ENCODE measurements at regions not wholly inside any gene's neighbourhood (a gene's known extent, or its start where the extent isn't known, plus 50 kb on each side); places are given as distances from the start of the nearest gene placed in this dataset.
"Not testable (repeated sequence)": the region's sequence is repeated elsewhere in the genome, so short reads cannot be mapped to it uniquely, and the experiment has no call there.

DNA sequence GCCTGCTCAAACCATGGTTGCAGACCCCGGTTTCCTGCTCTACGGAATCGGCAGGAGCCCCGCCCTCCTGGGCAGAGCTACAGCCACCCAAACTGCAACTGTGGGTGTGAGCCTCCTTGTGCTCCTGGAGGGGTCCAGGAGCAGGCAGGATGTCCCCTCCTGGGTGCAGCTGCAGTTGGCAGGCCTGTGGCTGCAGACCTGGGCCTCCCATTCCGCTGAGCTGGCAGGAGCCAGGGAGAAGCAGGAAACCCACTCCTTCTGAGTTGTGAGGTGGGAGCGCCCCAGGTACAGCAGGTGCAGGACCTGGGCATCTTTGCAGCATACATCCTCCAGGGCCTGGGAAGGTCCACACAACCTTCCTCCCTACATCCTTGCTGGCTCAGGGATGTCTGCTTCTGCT is 578.7 kb upstream of the USP24 start:
- intact Hi-C loops (cut with micrococcal nuclease): no loop called here

GRCh38 chr1:55792870-55793269 is 577.7 kb upstream of the USP24 start:
- intact Hi-C loops (cut with micrococcal nuclease): no loop called here

DNA sequence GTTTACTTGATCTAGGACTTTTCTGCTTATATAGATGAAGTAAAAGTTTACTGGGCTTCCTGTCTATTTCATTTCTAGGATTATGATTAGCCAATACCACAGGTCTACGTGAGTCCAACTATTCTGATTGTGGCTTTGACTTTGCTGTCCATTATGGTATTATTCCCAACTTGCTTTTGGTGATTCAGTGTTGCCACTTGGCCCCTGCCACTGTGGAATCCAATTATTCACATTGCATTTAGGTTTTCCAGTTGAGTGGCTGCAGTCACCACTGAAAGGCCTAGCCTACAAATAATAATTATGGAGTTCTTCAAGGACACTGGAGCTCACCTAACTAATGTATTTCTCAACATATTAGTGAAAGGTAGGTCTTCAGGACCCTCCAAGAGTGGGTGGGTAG is 574.3 kb upstream of the USP24 start:
- intact Hi-C loops (cut with micrococcal nuclease): no loop called here

- intact Hi-C loops (cut with micrococcal nuclease): no loop called here
Measured at GRCh38 chr1:55786396-55786795, 571.2 kb upstream of the USP24 start.

DNA sequence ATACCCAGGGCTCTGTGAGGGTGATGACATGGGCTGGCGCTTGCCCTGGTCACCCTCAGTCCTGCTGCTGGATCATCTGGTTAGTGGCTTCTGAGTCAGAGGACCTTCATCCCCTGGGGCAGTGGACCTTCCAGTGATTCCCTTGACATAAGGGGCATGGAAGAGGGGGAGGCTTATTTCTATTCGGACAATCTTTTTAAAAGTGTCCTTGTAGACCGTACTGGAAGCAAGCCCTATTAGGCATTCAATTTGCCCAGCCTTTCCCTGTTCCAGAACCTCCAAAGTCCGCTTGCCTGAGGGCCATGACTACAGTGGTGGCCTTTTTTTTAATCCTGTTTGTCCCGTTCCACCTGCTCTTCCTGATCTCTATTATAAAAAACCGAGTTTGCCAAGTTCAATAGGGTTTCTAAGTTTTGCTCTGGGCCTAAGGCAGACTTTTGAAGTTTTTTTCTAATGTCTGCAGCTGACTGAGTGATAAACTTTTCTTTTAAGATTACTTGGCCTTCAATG is 569.8 kb upstream of the USP24 start:
- intact Hi-C loops (cut with micrococcal nuclease): not testable (repeated sequence)

DNA sequence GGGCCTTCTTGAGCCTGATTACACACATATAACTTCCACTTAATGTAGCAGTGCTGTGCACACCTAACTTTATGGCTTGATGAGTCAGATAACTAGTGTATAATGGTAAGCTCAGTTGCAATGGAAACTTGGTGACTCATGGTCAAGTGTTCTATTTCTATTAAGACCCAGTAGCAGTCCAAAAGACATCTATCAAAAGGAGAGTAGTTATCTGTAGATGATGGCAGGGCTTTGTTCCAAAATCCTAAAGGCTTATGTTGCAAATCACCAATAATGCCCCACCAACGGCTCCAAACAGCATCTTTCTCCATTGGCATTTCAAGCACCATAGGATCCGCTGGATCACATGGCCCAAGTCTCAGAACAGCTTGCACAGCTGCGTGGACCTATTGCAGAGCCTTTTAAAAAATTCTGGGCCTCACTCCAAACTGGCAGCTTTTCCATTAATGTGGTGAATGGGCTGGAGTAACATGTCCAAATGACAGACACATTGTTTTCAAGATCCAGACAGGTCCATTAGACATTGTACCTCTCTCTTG is 566.8 kb upstream of the USP24 start:
- intact Hi-C loops (cut with micrococcal nuclease): no loop called here

- intact Hi-C loops (cut with micrococcal nuclease): no loop called here
Measured at GRCh38 chr1:55781003-55781402, 565.8 kb upstream of the USP24 start.

DNA sequence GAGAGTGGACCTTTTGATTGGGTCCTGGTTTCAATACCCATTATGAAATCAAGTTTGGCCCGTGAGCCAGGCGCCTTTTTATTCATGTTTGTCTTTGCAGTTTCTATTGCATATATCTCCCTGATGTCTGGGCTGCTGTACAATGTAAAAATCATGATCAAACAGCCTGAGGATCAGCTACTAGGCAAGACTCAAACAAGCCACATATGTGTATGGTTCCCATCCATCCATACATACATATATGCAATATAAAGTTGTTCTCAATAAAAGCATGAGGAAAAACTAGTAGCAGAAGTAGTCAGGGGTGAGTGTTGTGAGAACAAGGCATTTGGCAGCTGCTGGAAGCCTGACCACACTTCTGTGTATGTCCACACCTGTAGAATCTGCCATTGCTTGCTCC is 562.4 kb upstream of the USP24 start:
- intact Hi-C loops (cut with micrococcal nuclease): no loop called here

GRCh38 chr1:55775007-55775406 is 559.8 kb upstream of the USP24 start:
- intact Hi-C loops (cut with micrococcal nuclease): no loop called here

- intact Hi-C loops (cut with micrococcal nuclease): no loop called here
Measured at GRCh38 chr1:55774446-55774845, 559.3 kb upstream of the USP24 start.

DNA sequence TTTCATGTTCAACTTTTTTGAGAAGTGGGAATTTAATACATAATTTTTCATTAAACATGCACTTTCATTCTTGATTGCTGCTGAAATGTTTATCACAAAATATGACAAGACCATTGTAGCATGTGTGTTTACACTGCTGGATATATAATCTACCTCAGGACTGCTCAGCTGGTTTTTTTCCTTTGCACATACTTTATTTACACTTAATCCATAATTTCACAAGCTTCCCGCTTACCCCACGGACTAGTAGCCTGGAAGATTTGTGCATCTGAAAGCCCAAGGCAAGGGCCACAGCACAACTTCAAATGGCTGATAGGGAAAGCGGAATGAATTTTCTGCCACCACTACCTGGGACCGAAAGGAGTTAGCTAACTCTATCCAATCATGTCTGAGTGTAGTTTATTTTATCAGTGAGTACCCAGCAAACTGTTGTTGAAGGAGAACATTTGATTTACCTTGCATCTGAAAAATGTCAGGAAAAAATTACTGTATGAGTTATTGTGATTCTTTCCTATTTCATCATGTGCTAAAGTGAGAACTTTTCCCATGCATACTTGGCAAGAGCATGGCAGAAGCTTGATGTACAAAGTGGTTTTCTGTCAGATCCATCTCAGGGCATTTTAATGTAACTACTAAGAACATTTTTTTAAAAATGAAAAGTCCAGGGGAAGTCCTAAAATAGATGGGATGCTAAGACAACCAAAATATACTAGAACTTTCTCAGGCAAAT is 558.2 kb upstream of the USP24 start:
- intact Hi-C loops (cut with micrococcal nuclease): no loop called here

DNA sequence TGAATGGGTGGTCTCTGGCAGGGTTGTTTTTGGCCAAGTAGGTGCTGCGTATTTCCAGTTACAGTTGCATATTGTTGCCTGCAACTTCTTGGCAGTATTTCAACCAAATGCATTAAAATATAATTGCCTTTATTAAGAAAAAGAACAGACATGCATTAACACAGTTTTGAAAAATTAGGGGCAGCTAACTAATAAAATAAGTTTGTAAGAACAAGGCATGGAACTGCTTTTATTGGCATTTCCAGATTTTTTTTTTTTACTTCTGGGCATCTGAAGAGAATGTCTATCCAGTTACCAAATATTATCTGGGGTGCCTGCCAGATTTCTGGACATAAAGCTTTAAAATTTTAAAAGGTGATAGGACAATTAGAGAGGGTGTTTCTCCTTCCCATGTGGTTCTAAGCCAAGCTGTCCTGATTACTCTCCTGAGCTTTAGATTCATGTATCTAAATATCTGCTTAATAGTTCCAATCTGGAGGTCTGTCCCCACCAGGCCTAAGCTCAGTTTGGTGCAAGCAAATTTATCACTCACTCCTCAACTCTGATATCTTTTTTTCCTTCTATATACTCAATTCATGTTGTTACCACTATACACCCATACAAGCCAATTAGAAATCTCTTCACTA is 553.3 kb upstream of the USP24 start:
- intact Hi-C loops (cut with micrococcal nuclease): no loop called here

- intact Hi-C loops (cut with micrococcal nuclease): no loop called here
Measured at GRCh38 chr1:55767171-55767570, 552.0 kb upstream of the USP24 start.

GRCh38 chr1:55765505-55765904 is 550.3 kb upstream of the USP24 start:
- intact Hi-C loops (cut with micrococcal nuclease): not testable (repeated sequence)

DNA sequence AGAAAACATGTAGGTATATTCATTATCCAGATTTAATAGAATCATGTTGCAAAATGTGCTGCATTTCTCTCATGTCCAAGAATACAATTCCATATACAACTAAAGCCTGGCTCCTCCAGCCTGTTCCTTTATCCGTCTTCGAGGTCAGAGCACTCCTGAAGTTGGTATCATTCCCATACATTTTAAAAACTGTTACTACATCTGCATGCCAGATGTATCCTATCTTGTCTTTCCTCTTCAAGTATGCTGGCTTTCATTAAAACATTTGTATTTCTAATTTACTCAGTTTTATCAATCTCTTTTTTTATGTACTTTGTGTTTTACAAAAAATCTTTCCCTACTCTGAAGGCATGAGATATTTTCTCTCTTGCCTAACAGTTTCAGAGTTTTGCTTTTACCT is 536.6 kb upstream of the USP24 start:
- intact Hi-C loops (cut with micrococcal nuclease): no loop called here

GRCh38 chr1:55750628-55750995 is 535.4 kb upstream of the USP24 start:
- intact Hi-C loops (cut with micrococcal nuclease): no loop called here

DNA sequence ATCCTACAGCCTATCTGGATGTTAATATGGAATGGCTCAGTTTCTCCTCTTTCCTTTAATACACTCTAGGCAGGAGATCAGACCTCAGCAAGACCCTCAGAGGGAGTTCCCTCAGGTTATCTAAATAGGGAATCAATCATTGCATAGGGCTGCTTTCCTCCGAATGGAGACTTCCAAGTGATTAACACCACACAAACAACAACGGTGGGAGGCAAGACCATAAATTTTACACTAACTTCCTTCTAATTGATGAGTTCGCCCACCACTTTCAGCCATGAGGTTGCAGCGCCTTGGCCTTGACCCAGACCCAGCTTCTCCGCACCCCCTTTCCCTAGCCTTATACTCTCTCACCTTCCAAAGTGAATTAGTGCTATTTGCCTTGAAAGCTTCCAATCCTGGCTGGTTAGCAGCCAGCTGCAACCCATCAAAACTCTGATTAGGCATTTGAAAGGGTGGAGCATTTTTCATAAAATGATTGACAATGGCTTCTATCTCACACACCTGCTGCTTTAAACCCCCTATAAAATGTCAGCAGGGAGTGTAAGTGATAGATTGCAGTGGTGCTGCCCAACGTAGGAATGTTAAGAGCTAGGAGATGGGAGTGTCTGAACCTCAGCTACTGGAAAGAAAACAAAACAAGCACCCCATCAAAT is 534.9 kb upstream of the USP24 start:
- intact Hi-C loops (cut with micrococcal nuclease): no loop called here

GRCh38 chr1:55747408-55747841 is 532.3 kb upstream of the USP24 start:
- intact Hi-C loops (cut with micrococcal nuclease): no loop called here

DNA sequence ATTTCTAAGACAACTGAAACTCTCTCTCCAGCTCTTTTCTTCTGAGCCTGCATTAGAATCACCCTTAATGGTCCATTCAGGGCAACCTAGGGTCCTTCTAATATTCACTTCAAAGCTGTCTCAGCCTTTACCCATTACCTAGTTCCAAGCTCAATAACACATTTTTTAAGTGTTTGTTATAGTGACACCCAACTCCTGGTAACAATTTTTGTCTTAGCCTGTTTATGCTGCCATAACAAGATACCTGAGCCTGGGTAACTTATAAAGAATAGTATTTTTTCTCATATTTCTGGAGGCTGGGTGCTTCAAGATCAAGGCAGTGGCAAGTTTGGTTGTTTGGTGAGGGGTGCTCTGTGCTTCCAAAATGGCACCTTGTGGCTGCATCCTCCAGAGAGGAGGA is 531.5 kb upstream of the USP24 start:
- intact Hi-C loops (cut with micrococcal nuclease): no loop called here

- intact Hi-C loops (cut with micrococcal nuclease): no loop called here
Measured at GRCh38 chr1:55741516-55741915, 526.4 kb upstream of the USP24 start.

- intact Hi-C loops (cut with micrococcal nuclease): no loop called here
Measured at GRCh38 chr1:55735106-55735505, 519.9 kb upstream of the USP24 start.

GRCh38 chr1:55726994-55727393 is 511.8 kb upstream of the USP24 start:
- intact Hi-C loops (cut with micrococcal nuclease): no loop called here
